Frontal cortex (tissue), 3 donors: ENCODE measurements at regions not wholly inside any gene's neighbourhood (a gene's known extent, or its start where the extent isn't known, plus 50 kb on each side); places are given as distances from the start of the nearest gene placed in this dataset.
A peak's percentile ranks its signal among the peaks of the same experiment; 100 is the strongest.

Source experiments
- DNase-seq, 2 donors: peaks; one replicate each; pipeline ENCODE4 v3.0.0; 2012; ENCODE audit warnings: low spot score in 2 of 2
- FAIRE-seq: peaks from 2 replicates; lab custom pipeline; 2012; peaks lifted over from hg19 to GRCh38; lab: Jason Lieb, UNC
- donor health status: control.
- donor health status: control.
- donor health status: control.

DNA sequence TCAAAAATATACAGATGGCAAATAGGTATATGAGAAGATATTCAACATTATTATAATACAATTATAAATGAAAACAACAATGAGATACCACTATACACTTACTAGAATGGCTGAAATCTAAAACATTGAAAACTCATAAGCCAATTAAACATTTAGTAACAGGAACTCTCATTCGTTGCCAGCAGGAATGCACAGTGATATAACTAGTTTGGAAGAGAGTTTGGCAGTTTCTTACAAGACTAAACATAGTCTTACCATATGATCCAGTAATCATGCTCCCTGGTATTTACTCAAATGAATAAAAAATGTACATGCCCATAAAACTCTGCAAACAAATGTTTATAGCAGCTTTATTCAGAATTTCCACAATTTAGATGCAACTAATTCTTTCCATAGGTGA is 476.2 kb upstream of the COBL start:
- DNase-seq, result no peak
- no peak for FAIRE-seq

GRCh38 chr7:51789489-51789888 is 472.9 kb upstream of the COBL start:
- DNase-seq (no peak), FAIRE-seq (no peak)

- DNase-seq, result no peak
- FAIRE-seq, result no peak
These were observed 469.7 kb upstream of the COBL start for GRCh38 chr7:51786284-51786683.

DNA sequence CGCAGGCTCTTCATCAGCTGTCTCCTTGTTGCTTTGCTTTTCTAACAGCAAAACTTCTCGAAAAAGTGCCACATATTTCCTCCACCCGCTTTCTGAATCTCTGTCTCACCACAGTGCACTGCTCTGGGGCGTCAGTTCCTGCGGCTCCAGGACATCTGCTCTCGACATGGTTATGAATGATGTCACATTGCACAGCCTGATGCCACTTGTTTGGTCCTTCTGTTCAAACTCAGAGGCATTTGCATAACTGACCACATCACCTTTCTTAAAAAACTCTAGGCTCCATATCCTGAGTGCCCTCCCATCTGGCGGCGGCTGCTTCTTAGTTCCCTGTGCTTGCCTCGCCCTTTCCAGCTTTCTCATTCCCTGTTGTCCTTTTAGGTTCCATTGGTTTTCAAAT is 469.3 kb upstream of the COBL start:
- FAIRE-seq, result no peak
- DNase-seq, result no peak

- DNase-seq (no peak), FAIRE-seq (no peak)
These were observed 468.6 kb upstream of the COBL start for GRCh38 chr7:51785171-51785570.

DNA sequence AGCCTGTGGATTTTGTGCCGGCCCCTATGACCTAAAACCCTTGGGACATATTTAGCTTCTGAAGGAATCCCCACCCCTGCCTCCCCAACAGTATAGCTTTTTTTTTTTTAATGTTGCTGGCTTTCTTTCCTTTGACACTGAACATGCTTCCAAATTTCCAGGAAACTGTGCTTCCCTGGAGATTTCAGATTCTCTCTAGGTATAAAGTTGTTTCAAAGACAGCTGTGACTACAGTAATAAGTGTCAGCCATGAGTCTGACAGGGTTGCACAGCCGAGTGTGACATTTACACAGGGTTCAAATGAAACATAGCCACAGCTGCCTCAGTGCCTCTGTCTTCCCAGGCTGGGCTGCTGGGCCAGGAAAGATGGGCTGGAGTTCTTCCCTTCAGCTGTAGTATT is 466.6 kb upstream of the COBL start:
- DNase-seq, result no peak
- FAIRE-seq, result no peak

DNA sequence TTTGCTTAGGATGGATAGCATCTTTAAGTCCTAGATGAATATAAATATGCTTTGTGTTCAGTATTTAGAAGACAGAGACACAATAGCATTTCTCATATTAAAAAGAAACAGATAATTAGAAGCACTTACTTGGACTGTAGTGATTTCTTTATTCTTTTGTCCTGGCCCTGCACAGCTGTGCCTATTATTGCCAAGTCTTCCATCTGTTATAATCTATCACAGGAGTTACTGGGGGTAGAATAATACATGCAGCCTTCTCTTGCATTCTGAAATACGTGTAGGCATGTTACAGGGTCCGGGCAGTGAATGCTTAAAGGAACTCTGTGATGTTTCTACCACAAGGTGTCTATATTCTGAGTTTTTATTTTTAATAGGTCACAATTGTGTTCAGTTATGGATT is 461.5 kb upstream of the COBL start:
- FAIRE-seq, result no peak

DNA sequence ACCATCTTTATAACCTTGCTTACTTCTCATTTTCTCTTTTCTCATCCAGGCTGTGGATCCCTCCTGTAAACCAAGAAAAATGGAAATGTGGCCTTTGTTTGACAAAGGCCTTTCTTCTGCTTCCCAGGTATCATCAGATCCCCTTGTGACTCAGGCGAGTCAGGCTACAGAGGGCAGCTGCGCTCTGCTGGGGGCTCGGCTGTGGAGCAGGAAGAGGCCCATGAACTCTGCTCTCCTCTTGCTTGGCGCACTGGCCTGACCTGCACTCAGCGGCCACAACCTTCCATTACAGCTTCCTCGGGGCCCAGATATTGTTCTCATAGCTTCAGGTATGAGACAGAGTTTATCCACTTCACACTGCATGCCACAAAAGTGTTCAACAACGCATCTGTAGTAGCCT is 457.6 kb upstream of the COBL start:
- no peak for DNase-seq
- no peak for FAIRE-seq

More for the DNA sequence above, 461.5 kb upstream of the COBL start:
- no peak for DNase-seq

- FAIRE-seq, result no peak
- no peak for DNase-seq
These were observed 455.6 kb upstream of the COBL start for GRCh38 chr7:51772190-51772589.

- no peak for FAIRE-seq
These were observed 448.4 kb upstream of the COBL start for GRCh38 chr7:51764976-51765375.

DNA sequence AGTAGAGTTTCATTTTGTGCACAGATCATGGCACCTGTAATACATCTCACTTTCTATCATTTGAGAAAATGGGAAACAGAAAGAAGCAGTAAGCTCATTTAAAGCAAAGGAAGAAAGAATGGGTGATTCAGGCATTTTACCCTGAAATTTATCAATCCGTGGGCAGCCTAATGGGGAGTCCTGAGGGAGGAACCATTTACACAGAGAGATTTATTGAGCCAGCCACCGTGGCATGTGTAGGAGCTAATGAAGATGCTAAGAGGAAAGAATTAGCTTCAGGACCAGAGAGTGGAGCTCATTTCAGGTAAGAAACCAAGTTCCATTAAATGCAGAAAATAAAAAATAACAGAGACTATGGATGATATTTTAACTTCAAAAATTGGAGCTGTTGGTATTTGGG is 443.4 kb upstream of the COBL start:
- FAIRE-seq, result no peak

More at GRCh38 chr7:51764976-51765375, 448.4 kb upstream of the COBL start:
- DNase-seq, result no peak

GRCh38 chr7:51757960-51758359 is 441.4 kb upstream of the COBL start:
- FAIRE-seq (no peak), DNase-seq (no peak)

More for the DNA sequence above, 443.4 kb upstream of the COBL start:
- no peak for DNase-seq

- DNase-seq, result peak in 1 of 2 donors; percentile 5
- FAIRE-seq, result no peak
These were observed 416.3 kb upstream of the COBL start for GRCh38 chr7:51732951-51733350.

DNA sequence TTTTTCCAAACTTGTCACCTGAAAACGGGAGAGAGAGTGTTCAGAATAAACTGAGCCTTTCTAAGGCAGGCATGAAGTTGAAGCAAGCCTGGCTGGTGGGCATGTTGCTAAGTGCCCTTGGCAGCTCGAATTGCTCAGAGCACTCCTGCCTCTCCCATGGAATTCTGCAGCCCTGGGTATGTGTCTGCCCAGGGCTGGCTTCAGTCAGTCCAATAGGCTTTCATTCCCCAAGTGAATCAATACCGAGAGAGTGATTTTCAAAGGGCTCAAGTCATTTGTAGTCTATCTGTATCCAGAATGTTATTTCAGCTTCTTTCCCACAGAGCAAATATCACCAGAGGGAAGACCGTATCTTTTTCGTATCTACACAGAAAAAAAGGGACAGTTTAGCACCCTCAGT is 415.5 kb upstream of the COBL start:
- DNase-seq, result no peak
- no peak for FAIRE-seq

GRCh38 chr7:51731075-51731474 is 414.5 kb upstream of the COBL start:
- FAIRE-seq (no peak), DNase-seq (no peak)

DNA sequence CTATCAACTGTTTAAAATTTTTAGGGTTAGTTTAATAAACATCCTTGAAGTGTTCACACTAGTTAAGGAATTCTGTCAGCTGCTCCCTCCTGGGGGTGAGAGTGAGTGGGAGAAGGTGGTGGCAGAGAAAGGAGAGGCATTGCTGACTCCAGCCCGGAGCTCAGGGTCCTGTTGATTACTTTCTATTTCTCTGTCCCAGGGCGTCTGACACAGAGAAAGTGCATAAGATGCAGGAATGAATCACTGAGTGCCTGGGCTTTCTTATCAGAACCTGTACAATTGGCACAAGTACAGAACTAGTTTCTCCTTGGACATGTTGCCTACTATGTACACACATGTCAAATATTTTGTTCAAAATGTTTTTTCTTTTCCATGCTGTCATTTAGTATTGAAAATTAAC is 410.8 kb upstream of the COBL start:
- FAIRE-seq (no peak), DNase-seq (no peak)

DNA sequence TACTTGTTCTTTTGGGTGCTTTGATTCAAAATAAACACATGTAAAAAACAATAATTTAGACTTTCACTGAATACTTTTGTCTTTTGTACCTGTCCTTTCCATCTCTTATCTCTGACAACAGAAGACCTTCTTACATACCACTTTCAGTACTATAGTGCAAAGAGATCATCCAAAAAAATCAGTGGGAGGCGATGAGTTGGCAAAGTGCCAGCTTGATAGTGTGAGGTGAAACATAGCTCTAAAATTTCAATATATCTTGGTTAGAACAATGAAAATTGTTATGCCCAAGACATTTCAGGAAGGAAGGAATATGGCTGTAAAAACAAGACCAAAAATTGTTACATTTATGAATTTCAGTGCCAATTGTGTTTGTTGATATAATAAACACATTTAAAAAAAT is 390.2 kb upstream of the COBL start:
- DNase-seq (no peak), FAIRE-seq (no peak)

DNA sequence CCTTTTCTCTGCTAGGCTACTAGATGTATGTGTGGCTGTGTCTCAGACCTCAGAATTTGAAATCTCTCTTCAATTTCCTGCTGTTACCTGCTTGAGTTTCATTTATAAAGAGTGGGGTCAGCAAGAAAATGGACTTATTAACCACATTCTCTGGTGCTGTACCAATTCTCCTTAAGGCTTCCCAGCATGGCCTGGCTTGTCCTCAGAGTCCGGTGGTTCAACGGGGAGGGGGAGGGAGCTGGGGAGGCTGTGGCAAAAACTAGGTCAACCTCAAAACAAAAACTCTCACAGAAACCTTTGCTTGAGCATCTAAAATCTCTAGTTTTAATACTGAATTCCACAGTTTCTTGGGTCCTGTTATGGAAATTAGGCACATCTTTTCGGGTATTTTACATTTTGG is 389.1 kb upstream of the COBL start:
- FAIRE-seq, result no peak
- no peak for DNase-seq

DNA sequence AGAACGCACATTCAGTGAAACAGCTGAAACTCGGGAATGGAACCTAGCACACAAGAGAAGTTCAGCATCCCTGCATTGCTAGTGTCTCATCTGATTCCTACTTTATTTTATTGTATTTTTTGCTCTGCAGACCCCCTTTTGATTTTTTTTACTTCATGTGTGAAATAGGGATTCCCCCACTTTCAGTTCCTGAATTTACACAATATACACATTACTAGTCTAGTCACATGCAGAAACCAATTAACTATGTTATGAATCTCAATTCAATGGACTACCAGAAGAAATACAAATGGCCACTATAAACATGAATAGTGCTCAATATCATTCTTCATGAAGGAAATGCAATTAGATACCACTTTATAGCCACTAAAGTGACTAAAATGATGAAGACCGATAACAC is 386.1 kb upstream of the COBL start:
- DNase-seq, result no peak
- no peak for FAIRE-seq

DNA sequence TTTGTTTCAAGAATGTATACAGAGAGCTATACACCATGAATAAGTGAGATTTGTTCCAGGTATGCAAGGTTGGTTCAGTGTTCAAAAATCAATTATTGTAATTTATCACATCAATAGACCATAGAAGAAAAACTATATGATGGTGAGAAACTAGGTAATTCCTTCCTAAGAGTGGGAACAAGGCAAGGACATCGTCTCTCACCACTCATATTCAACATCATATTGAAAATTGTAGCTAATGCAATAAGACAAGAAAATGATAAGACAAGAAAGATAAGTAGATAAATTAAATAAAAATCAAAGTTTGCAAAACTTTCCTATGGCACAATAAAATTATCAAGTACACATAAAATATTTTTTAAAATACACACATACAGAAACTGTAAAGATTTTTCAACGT is 385.3 kb upstream of the COBL start:
- DNase-seq, result no peak
- no peak for FAIRE-seq

DNA sequence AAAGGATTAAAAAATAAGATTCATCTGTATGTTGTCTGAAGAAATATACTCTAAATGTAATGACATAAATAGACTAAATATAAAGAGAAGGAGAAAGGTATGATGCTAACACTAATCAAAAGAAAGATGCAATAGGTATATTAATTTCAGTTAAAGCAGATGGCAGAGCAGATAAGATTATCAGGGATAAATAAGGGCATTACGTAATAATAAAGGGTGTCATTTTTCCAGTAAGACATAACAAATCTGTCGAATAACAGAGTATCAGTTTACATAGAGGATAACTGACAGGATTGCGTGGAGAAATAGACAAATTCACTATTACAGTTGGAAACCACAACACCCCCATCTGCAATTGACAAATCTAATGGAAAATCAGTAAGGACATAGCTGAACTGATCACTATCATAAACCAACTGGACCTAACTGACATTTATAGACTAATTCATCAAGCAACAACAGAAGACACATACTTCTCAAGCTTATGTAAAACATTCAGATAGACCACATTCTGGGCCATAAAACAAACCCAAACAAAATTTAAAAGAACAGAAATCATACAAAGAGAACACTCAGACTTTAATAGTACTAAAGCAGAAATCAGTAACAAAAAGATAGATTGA is 384.1 kb upstream of the COBL start:
- DNase-seq (no peak), FAIRE-seq (no peak)

DNA sequence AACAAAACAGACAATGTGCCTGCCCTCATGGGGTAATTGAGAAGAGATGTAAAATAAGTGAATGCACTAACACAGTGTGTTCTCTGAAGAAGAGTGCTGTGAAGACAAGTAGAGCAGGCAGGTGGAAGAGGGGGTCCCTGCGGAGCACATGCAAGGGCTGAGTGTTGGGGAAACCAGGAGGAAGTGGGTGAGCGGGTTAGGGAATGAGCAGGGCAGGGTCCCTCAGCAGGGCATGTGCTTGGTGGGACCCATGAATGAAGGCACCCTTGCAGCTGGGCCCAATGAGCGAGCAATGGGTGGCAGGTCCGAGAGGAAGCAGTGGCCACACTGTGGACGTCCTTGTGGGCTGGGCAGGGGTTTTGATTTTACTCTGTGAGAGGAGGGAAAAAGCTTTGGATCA is 376.6 kb upstream of the COBL start:
- DNase-seq, result no peak
- FAIRE-seq, result no peak

DNA sequence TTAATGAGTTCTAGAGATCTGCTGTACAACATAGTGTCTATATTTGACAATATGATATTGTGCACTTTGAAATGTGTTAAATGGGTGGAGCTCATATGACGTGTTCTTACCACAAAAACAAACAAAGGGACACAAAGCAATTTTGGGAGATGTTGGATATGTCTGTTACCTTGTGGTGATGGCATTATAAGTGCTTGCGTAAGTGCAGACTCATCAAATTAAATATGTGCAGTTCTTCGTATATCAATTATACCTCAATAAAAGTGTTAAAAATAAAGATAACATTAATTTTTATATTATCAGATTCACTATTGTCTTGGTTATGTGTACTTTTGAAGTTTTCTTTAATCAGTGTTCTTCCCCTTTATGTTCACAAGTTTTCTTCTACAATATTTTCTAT is 372.9 kb upstream of the COBL start:
- DNase-seq, result no peak
- FAIRE-seq, result peak; percentile 36
